HL-60 (cell line): ENCODE measurements at regions not wholly inside any gene's neighbourhood (a gene's known extent, or its start where the extent isn't known, plus 50 kb on each side); places are given as distances from the start of the nearest gene placed in this dataset.

Experiments
- POLR2AphosphoS5 ChIP-seq: IDR thresholded peaks from 2 replicates; pipeline ENCODE4 v1.6.1; 2012; ENCODE audit warnings: low read depth
- TF ChIP-seq, protein P1 (sequence below): IDR thresholded peaks from one replicate; pipeline ENCODE4 v1.5.1; 2011; ENCODE audit warnings: low read length, control low read depth, inconsistent platforms; ENCODE audit not compliant: insufficient read depth
- TF ChIP-seq, protein P2 (sequence below): IDR thresholded peaks from 2 replicates; pipeline ENCODE4 v1.6.1; 2012; ENCODE audit warnings: low read depth; ENCODE audit not compliant: insufficient replicate concordance

DNA sequence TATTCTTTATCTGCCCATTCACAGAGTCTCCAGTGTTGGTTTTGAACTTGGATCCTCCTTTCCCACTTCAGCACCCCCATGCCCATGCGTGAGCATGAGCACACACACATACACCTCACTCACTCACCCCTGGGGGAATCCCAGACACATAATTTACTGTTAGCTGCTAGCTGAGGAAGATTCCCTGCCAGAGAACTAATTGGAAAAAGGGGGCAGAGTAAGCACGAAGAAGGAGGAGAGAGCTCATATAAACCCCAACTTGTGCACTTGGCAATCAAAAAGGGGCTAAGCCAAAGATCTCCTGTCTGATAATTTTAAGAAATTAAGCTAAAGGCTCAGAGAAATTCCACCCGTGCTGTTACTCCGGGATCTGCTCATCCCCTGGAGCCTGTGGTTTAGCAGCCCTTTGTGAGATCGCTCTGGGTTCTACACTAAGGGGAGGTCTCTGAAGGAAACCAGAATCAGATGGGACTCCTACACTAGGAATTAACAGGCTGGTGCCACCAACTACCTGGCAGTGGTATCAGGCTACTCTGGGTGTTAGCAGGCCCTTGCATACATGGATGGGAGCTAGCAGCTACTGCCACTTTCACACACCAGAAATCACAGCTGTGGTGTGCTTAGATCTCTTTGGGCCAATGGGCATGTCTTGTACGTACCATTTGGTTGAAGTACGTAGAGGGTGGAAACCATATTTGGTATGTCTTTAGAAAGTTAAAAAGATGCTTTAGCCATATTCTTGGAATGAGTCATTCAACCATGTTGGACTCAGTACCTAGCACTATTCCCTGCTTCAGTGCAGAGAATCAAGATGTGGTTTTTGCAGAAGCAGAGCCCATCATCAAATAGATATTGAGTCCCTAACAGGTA is 95.6 kb upstream of the SLC14A2 start:
- TF ChIP-seq, protein P1, sequence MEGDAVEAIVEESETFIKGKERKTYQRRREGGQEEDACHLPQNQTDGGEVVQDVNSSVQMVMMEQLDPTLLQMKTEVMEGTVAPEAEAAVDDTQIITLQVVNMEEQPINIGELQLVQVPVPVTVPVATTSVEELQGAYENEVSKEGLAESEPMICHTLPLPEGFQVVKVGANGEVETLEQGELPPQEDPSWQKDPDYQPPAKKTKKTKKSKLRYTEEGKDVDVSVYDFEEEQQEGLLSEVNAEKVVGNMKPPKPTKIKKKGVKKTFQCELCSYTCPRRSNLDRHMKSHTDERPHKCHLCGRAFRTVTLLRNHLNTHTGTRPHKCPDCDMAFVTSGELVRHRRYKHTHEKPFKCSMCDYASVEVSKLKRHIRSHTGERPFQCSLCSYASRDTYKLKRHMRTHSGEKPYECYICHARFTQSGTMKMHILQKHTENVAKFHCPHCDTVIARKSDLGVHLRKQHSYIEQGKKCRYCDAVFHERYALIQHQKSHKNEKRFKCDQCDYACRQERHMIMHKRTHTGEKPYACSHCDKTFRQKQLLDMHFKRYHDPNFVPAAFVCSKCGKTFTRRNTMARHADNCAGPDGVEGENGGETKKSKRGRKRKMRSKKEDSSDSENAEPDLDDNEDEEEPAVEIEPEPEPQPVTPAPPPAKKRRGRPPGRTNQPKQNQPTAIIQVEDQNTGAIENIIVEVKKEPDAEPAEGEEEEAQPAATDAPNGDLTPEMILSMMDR, result no peak
- TF ChIP-seq, protein P2, sequence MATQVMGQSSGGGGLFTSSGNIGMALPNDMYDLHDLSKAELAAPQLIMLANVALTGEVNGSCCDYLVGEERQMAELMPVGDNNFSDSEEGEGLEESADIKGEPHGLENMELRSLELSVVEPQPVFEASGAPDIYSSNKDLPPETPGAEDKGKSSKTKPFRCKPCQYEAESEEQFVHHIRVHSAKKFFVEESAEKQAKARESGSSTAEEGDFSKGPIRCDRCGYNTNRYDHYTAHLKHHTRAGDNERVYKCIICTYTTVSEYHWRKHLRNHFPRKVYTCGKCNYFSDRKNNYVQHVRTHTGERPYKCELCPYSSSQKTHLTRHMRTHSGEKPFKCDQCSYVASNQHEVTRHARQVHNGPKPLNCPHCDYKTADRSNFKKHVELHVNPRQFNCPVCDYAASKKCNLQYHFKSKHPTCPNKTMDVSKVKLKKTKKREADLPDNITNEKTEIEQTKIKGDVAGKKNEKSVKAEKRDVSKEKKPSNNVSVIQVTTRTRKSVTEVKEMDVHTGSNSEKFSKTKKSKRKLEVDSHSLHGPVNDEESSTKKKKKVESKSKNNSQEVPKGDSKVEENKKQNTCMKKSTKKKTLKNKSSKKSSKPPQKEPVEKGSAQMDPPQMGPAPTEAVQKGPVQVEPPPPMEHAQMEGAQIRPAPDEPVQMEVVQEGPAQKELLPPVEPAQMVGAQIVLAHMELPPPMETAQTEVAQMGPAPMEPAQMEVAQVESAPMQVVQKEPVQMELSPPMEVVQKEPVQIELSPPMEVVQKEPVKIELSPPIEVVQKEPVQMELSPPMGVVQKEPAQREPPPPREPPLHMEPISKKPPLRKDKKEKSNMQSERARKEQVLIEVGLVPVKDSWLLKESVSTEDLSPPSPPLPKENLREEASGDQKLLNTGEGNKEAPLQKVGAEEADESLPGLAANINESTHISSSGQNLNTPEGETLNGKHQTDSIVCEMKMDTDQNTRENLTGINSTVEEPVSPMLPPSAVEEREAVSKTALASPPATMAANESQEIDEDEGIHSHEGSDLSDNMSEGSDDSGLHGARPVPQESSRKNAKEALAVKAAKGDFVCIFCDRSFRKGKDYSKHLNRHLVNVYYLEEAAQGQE, result no peak
- no peak for TF ChIP-seq POLR2AphosphoS5
